ENCODE measurements at regions not wholly inside any gene's neighbourhood (a gene's known extent, or its start where the extent isn't known, plus 50 kb on each side); places are given as distances from the start of the nearest gene placed in this dataset.
A peak's percentile ranks its signal among the peaks of the same experiment; 100 is the strongest.

GRCh38 chr1:53390736-53391135 lies 62.9 kb upstream of the LRP8 start:
- Mint-ChIP-seq H3K4me1 (ENCODE audit: unreplicated experiment) (peaks cover 13% of the 10 kb centered on the region), H3K4me3 (no peak overlapping the region)

GRCh38 chr1:53391296-53391695 lies 63.4 kb upstream of the LRP8 start:
- no peak for TF ChIP-seq CTCF (conservative IDR thresholded peaks at IDR 0.05)
- H3K4me1 Mint-ChIP-seq (ENCODE audit: unreplicated experiment): peaks cover 17% of the 10 kb centered on the region
- peaks cover 4% of the 10 kb centered on the region for H3K27me3 Mint-ChIP-seq
- H3K27ac Mint-ChIP-seq: no peak overlapping the region
- no peaks in the 10 kb centered on the region for H3K9me3 Mint-ChIP-seq
- no peak overlapping the region for H3K4me3 Mint-ChIP-seq
- H3K36me3 Mint-ChIP-seq: no peaks in the 10 kb centered on the region
- no peak for DNase-seq (ENCODE audit: extremely low spot score, unreplicated experiment)

More at GRCh38 chr1:53390736-53391135, 62.9 kb upstream of the LRP8 start:
- no peak for TF ChIP-seq CTCF (conservative IDR thresholded peaks at IDR 0.05)
- no peaks in the 10 kb centered on the region for H3K9me3 Mint-ChIP-seq
- H3K27ac Mint-ChIP-seq: no peak overlapping the region
- DNase-seq (ENCODE audit: extremely low spot score, unreplicated experiment): no peak
- H3K27me3 Mint-ChIP-seq: no peaks in the 10 kb centered on the region
- no peaks in the 10 kb centered on the region for H3K36me3 Mint-ChIP-seq

- H3K9me3 Mint-ChIP-seq: no peaks in the 10 kb centered on the region
- no peak for TF ChIP-seq CTCF (conservative IDR thresholded peaks at IDR 0.05)
- H3K4me1 Mint-ChIP-seq (ENCODE audit: unreplicated experiment): peaks cover 24% of the 10 kb centered on the region
- H3K36me3 Mint-ChIP-seq: no peaks in the 10 kb centered on the region
- no peak for DNase-seq (ENCODE audit: extremely low spot score, unreplicated experiment)
- H3K4me3 Mint-ChIP-seq: no peak overlapping the region
- H3K27me3 Mint-ChIP-seq: peaks cover 9% of the 10 kb centered on the region
- no peak overlapping the region for H3K27ac Mint-ChIP-seq
Measured at GRCh38 chr1:53391982-53392381, 64.1 kb upstream of the LRP8 start.

- Mint-ChIP-seq H3K27ac (no peak overlapping the region), H3K9me3 (no peaks in the 10 kb centered on the region), H3K36me3 (no peaks in the 10 kb centered on the region), H3K4me1 (ENCODE audit: unreplicated experiment) (peaks cover 27% of the 10 kb centered on the region), H3K27me3 (peaks cover 9% of the 10 kb centered on the region), H3K4me3 (no peak overlapping the region)
- DNase-seq (ENCODE audit: extremely low spot score, unreplicated experiment): no peak
- TF ChIP-seq CTCF (conservative IDR thresholded peaks at IDR 0.05): no peak
Measured at GRCh38 chr1:53392460-53392859, 64.6 kb upstream of the LRP8 start.

- peak; percentile 90 for DNase-seq (ENCODE audit: extremely low spot score, unreplicated experiment)
- Mint-ChIP-seq H3K4me1 (ENCODE audit: unreplicated experiment) (peaks cover 27% of the 10 kb centered on the region), H3K9me3 (no peaks in the 10 kb centered on the region), H3K27ac (no peak overlapping the region), H3K27me3 (peaks cover 9% of the 10 kb centered on the region), H3K4me3 (no peak overlapping the region), H3K36me3 (no peaks in the 10 kb centered on the region)
- TF ChIP-seq CTCF (conservative IDR thresholded peaks at IDR 0.05): peak; percentile 98
Measured at GRCh38 chr1:53393325-53393792, 65.5 kb upstream of the LRP8 start.

GRCh38 chr1:53394306-53394705 lies 64.9 kb upstream of the DMRTB1 start:
- no peak for TF ChIP-seq CTCF (conservative IDR thresholded peaks at IDR 0.05)
- Mint-ChIP-seq H3K4me3 (no peak overlapping the region), H3K36me3 (no peaks in the 10 kb centered on the region), H3K4me1 (ENCODE audit: unreplicated experiment) (peaks cover 27% of the 10 kb centered on the region), H3K9me3 (no peaks in the 10 kb centered on the region), H3K27me3 (peaks cover 9% of the 10 kb centered on the region), H3K27ac (no peak overlapping the region)
- DNase-seq (ENCODE audit: extremely low spot score, unreplicated experiment): no peak

Measured in type B pancreatic cell (in vitro differentiated cells).